ENCODE measurements at regions not wholly inside any gene's neighbourhood (a gene's known extent, or its start where the extent isn't known, plus 50 kb on each side); places are given as distances from the start of the nearest gene placed in this dataset.

DNA sequence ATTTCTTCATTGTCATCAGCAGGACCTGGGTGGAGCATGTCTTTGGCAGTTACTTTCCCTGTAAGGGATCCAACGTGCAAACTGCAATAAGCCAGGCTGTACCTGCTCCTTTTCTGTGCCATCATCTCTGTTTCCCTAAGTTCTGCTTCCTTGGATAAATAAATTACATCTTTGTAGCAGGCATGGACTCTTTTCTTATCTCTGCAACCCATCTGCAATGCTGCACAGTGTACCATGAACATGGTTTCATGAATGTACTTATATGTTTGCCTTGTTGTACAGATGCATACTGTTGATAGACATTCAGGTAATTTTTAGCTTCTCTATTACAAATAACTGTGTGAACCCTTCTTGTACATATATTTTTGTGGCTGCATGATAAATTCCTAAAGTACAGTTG lies 616.7 kb upstream of the PIK3C3 start:
- DNase-seq = no peak

GRCh38 chr18:41331661-41332060 lies 623.4 kb upstream of the PIK3C3 start:
- Histone ChIP-seq H3K4me3 (no peak overlapping the region), H3K36me3 (no peaks in the 10 kb centered on the region), H3K9me3 (no peaks in the 10 kb centered on the region), H3K27me3 (no peaks in the 10 kb centered on the region), H3K4me1 (no peaks in the 10 kb centered on the region), H3K27ac (no peak overlapping the region)
- DNase-seq (no peak), ATAC-seq (no peak)
- WGBS (ENCODE audit: insufficient coverage, low coverage, low lambda C conversion rate, missing lambda C conversion rate) = 48% methylated on average over 1 of the region's 1 CpG
- intact Hi-C loops (cut with DNase I) = no loop called here
- TF ChIP-seq CTCF (IDR thresholded peaks at IDR 0.05) (no peak), POLR2A (IDR thresholded peaks at IDR 0.05) (no peak)

More for the DNA sequence above, 616.7 kb upstream of the PIK3C3 start:
- H3K4me3 ChIP-seq = no peak overlapping the region
- no peaks in the 10 kb centered on the region for H3K4me1 ChIP-seq
- no peak for ATAC-seq
- H3K36me3 ChIP-seq = no peaks in the 10 kb centered on the region
- TF ChIP-seq CTCF (IDR thresholded peaks at IDR 0.05) (no peak), POLR2A (IDR thresholded peaks at IDR 0.05) (no peak)
- H3K27me3 ChIP-seq = no peaks in the 10 kb centered on the region
- H3K9me3 ChIP-seq = no peaks in the 10 kb centered on the region
- 50% methylated on average over 1 of the region's 1 CpG for WGBS (ENCODE audit: insufficient coverage, low coverage, low lambda C conversion rate, missing lambda C conversion rate)
- no peak overlapping the region for H3K27ac ChIP-seq
- intact Hi-C loops (cut with DNase I) = no loop called here

- H3K27ac ChIP-seq = no peak overlapping the region
- ATAC-seq (no peak), DNase-seq (no peak)
- H3K36me3 ChIP-seq = no peaks in the 10 kb centered on the region
- intact Hi-C loops (cut with DNase I) = no loop called here
- no peaks in the 10 kb centered on the region for H3K27me3 ChIP-seq
- TF ChIP-seq CTCF (IDR thresholded peaks at IDR 0.05) (no peak), POLR2A (IDR thresholded peaks at IDR 0.05) (no peak)
- WGBS (ENCODE audit: insufficient coverage, low coverage, low lambda C conversion rate, missing lambda C conversion rate) = 38% methylated on average over 2 of the region's 2 CpGs
- H3K4me3 ChIP-seq = no peak overlapping the region
- H3K9me3 ChIP-seq = no peaks in the 10 kb centered on the region
- H3K4me1 ChIP-seq = no peaks in the 10 kb centered on the region
Measured at GRCh38 chr18:41326311-41326710, 628.7 kb upstream of the PIK3C3 start.

DNA sequence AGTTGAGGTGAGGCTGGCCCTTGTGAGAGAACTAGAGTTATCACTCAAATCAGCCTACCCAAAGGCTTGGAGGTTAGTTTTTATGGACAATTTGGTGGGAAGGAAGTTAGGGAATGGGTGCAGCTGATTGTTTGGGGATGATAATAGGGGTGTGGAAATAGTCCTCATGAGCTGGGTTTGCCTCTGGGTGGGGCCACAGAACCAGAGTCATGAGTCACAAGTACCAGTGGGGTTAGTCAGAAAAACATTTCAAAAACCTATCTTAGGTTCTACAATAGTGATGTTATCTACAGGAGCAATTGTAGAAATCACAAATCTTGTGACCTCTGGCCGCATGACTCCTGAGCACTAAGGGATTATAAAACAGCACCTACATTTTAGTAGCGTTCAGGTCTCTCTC lies 630.1 kb upstream of the PIK3C3 start:
- Histone ChIP-seq H3K4me3 (no peak overlapping the region), H3K9me3 (no peaks in the 10 kb centered on the region), H3K27ac (no peak overlapping the region), H3K36me3 (no peaks in the 10 kb centered on the region), H3K27me3 (no peaks in the 10 kb centered on the region), H3K4me1 (no peaks in the 10 kb centered on the region)
- ATAC-seq (no peak), DNase-seq (no peak)
- 28% methylated on average over 2 of the region's 2 CpGs for WGBS (ENCODE audit: insufficient coverage, low coverage, low lambda C conversion rate, missing lambda C conversion rate)
- no peak for TF ChIP-seq POLR2A (IDR thresholded peaks at IDR 0.05)
- TF ChIP-seq CTCF (IDR thresholded peaks at IDR 0.05) = no peak
- intact Hi-C loops (cut with DNase I) = no loop called here
